ENCODE measurements at regions not wholly inside any gene's neighbourhood (a gene's known extent, or its start where the extent isn't known, plus 50 kb on each side); places are given as distances from the start of the nearest gene placed in this dataset.
"Not testable (repeated sequence)": the region's sequence is repeated elsewhere in the genome, so short reads cannot be mapped to it uniquely, and the experiment has no call there.

- Mint-ChIP-seq H3K27ac (ENCODE audit: low read depth, unreplicated experiment) (no peak overlapping the region), H3K9me3 (ENCODE audit: unreplicated experiment) (no peaks in the 10 kb centered on the region), H3K4me1 (ENCODE audit: insufficient read depth, unreplicated experiment) (no peaks in the 10 kb centered on the region), H3K36me3 (ENCODE audit: insufficient read depth, unreplicated experiment) (no peaks in the 10 kb centered on the region), H3K27me3 (ENCODE audit: insufficient read depth, unreplicated experiment) (no peaks in the 10 kb centered on the region), H3K4me3 (ENCODE audit: unreplicated experiment) (no peak overlapping the region)
- BruUV-seq (replicated peaks) = no TSS peak
- intact Hi-C loops (cut with micrococcal nuclease) = no loop called here
- ChIA-PET POLR2A (no interaction called here), CTCF (no interaction called here)
- no peak for TF ChIP-seq CTCF (IDR thresholded peaks at IDR 0.05; ENCODE audit: unreplicated experiment)
- DNase-seq (ENCODE audit: unreplicated experiment) = no peak
Observed at GRCh38 chr5:63194126-63194525, 615.5 kb downstream of the LRRC70 start.

DNA sequence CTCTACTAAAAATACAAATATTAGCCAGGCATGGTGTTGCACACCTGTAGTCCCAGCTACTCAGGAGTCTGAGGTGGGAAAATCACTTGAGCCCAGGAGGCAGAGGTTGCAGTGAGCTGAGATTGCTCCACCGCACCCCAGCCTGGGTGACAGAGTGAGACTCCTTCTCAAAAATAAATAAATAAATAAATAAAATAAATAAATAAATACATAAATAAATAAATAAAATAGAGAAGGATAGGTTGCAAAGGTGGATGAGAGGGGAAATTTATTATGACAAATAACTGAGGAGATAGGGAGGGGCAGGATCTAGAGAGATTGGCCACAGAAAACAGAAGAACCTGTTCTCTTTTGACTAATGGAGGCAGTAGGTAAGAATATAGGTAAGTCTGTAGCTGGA is 601.6 kb downstream of the LRRC70 start:
- not testable (repeated sequence) for BruUV-seq (replicated peaks); H3K36me3 Mint-ChIP-seq (ENCODE audit: insufficient read depth, unreplicated experiment); DNase-seq (ENCODE audit: unreplicated experiment)

DNA sequence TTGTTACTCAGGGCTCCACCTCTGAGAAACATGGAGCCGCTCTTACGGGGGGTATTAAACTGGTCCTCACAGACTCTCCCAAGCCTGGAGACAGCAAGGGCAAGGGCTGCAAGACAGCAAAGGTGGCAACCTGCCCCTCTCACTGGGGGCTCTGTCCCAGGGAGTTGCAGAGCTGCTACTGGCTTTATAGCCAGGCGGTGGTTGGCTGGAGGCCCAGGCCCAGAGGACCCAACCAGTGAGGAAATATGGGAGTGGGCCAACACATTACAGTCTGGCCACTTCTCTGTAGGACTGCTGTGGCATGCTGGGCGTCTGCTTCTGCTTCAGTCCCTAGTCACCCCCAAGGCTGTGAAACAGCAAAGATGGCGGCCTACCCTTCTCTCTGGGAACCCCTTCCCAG is 597.2 kb downstream of the LRRC70 start:
- DNase-seq (ENCODE audit: unreplicated experiment) = no peak
- no TSS peak for BruUV-seq (replicated peaks)
- Mint-ChIP-seq H3K27ac (ENCODE audit: low read depth, unreplicated experiment) (no peak overlapping the region), H3K4me3 (ENCODE audit: unreplicated experiment) (no peak overlapping the region), H3K9me3 (ENCODE audit: unreplicated experiment) (no peaks in the 10 kb centered on the region), H3K4me1 (ENCODE audit: insufficient read depth, unreplicated experiment) (no peaks in the 10 kb centered on the region), H3K36me3 (ENCODE audit: insufficient read depth, unreplicated experiment) (no peaks in the 10 kb centered on the region), H3K27me3 (ENCODE audit: insufficient read depth, unreplicated experiment) (no peaks in the 10 kb centered on the region)
- intact Hi-C loops (cut with micrococcal nuclease) = no loop called here
- TF ChIP-seq CTCF (IDR thresholded peaks at IDR 0.05; ENCODE audit: unreplicated experiment) = no peak
- ChIA-PET POLR2A (no interaction called here), CTCF (no interaction called here)

More for the DNA sequence above, 601.6 kb downstream of the LRRC70 start:
- CTCF ChIA-PET; H3K27me3 Mint-ChIP-seq (ENCODE audit: insufficient read depth, unreplicated experiment); H3K27ac Mint-ChIP-seq (ENCODE audit: low read depth, unreplicated experiment); H3K9me3 Mint-ChIP-seq (ENCODE audit: unreplicated experiment); POLR2A ChIA-PET; intact Hi-C loops (cut with micrococcal nuclease); H3K4me1 Mint-ChIP-seq (ENCODE audit: insufficient read depth, unreplicated experiment); H3K4me3 Mint-ChIP-seq (ENCODE audit: unreplicated experiment): not testable (repeated sequence)

GRCh38 chr5:63170486-63170885 is 591.9 kb downstream of the LRRC70 start:
- ChIA-PET POLR2A (no interaction called here), CTCF (no interaction called here)
- TF ChIP-seq CTCF (IDR thresholded peaks at IDR 0.05; ENCODE audit: unreplicated experiment) = no peak
- intact Hi-C loops (cut with micrococcal nuclease) = no loop called here
- H3K4me3 Mint-ChIP-seq (ENCODE audit: unreplicated experiment) = no peak overlapping the region
- DNase-seq (ENCODE audit: unreplicated experiment) = no peak
- H3K27me3 Mint-ChIP-seq (ENCODE audit: insufficient read depth, unreplicated experiment) = no peaks in the 10 kb centered on the region
- no TSS peak for BruUV-seq (replicated peaks)
- H3K4me1 Mint-ChIP-seq (ENCODE audit: insufficient read depth, unreplicated experiment) = no peaks in the 10 kb centered on the region
- no peaks in the 10 kb centered on the region for H3K9me3 Mint-ChIP-seq (ENCODE audit: unreplicated experiment)
- no peaks in the 10 kb centered on the region for H3K36me3 Mint-ChIP-seq (ENCODE audit: insufficient read depth, unreplicated experiment)
- H3K27ac Mint-ChIP-seq (ENCODE audit: low read depth, unreplicated experiment) = no peak overlapping the region

DNA sequence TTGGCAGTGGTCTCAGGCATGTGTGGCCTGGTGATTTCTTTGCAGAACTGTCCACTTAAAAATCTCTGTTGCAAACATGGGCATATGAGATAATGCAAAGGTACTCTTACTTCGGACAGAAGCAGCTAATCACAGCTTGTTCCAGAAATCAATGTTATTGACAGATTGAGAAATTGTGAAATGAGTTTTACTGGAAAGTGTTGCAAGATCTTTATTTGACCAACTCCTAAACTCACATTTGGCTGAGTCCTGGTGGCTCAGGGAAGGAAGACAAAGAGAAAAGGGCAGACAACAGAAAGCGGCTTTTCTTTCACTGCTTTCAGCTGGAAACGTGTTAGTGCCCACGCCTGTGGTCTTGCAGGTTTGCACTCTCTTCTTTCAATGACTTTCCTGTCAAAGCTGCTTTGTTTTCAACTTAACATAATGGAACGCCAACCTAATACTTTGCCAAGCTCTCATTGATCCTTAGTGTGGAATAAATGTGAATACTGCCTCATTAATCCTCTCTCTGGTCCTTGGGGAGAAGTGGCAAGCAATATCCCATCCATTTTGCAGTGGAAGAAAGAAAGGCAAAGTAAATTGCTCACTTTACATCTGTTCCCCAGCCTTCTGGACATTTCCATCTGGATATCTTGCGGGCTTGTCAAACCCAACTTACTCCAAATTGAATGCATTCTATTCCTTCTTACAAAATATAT is 586.4 kb downstream of the LRRC70 start:
- no peak for DNase-seq (ENCODE audit: unreplicated experiment)
- no peak for TF ChIP-seq CTCF (IDR thresholded peaks at IDR 0.05; ENCODE audit: unreplicated experiment)
- Mint-ChIP-seq H3K4me1 (ENCODE audit: insufficient read depth, unreplicated experiment) (no peaks in the 10 kb centered on the region), H3K4me3 (ENCODE audit: unreplicated experiment) (no peak overlapping the region), H3K9me3 (ENCODE audit: unreplicated experiment) (no peaks in the 10 kb centered on the region), H3K27ac (ENCODE audit: low read depth, unreplicated experiment) (no peak overlapping the region), H3K36me3 (ENCODE audit: insufficient read depth, unreplicated experiment) (no peaks in the 10 kb centered on the region), H3K27me3 (ENCODE audit: insufficient read depth, unreplicated experiment) (no peaks in the 10 kb centered on the region)
- ChIA-PET POLR2A (no interaction called here), CTCF (no interaction called here)
- no TSS peak for BruUV-seq (replicated peaks)
- intact Hi-C loops (cut with micrococcal nuclease) = no loop called here

Data from MCF 10A (cell line).